IMR-90 (cell line): ENCODE measurements at regions not wholly inside any gene's neighbourhood (a gene's known extent, or its start where the extent isn't known, plus 50 kb on each side); places are given as distances from the start of the nearest gene placed in this dataset.

Experiments
- ATAC-seq: fragments of 200-7000 bp; cut with Tn5 transposase; 2 replicates; pipeline ENCODE4 v1.9.1; 2020; ENCODE audit warnings: low read depth, mild to moderate bottlenecking, moderate library complexity
- BruUV-seq: library from RNA; stranded (reverse); fragments of 400-500 nt; replicated peaks from 2 replicates; lab custom pipeline; 2021; lab: Mats Ljungman, UMichigan
- CTCF ChIA-PET: fragments of 300-600 bp; formaldehyde crosslinking; extraction: SDS; loops from one replicate; lab custom pipeline; 2021; ENCODE audit warnings: antibody characterized with exemption; lab: Yijun Ruan, JAX
- POLR2A ChIA-PET: fragments of 300-600 bp; sonication (Branson Sonifier 250); formaldehyde crosslinking; loops from one replicate; lab custom pipeline; 2022; ENCODE audit warnings: antibody characterized with exemption; ENCODE audit not compliant: unreplicated experiment; lab: Charles Lee
- DNase-seq: peaks from one replicate; pipeline ENCODE4 v3.0.0; 2013
- H2AFZ ChIP-seq: replicated peaks from 2 replicates; pipeline ENCODE3; 2013; ENCODE audit warnings: low read length, mild to moderate bottlenecking; ENCODE audit not compliant: poor library complexity
- H2AK5ac ChIP-seq: 2 replicates; pipeline ENCODE4 v1.6.1; 2013; ENCODE audit warnings: low read depth, low read length, inconsistent platforms
- H2AK9ac ChIP-seq: replicated peaks from 2 replicates; pipeline ENCODE3; 2013; ENCODE audit warnings: mild to moderate bottlenecking, low read depth, low read length, moderate library complexity; ENCODE audit not compliant: poor library complexity
- H2BK120ac ChIP-seq: 2 replicates; pipeline ENCODE4 v1.6.1; 2013; ENCODE audit warnings: low read depth, low read length, inconsistent platforms
- H2BK15ac ChIP-seq: 3 replicates; pipeline ENCODE4 v1.6.1; 2013; ENCODE audit warnings: low read depth, low read length, inconsistent platforms
- H2BK20ac ChIP-seq: 2 replicates; pipeline ENCODE4 v1.6.1; 2013; ENCODE audit warnings: low read depth, mild to moderate bottlenecking, inconsistent platforms, low read length, moderate library complexity
- H2BK5ac ChIP-seq: 2 replicates; pipeline ENCODE4 v1.6.1; 2013; ENCODE audit warnings: mild to moderate bottlenecking, low read depth, low read length, inconsistent platforms; ENCODE audit not compliant: poor library complexity, severe bottlenecking
- H3K14ac ChIP-seq: replicated peaks from 2 replicates; pipeline ENCODE4 v1.6.1; 2013; ENCODE audit warnings: low read depth, low read length, inconsistent platforms
- H3K18ac ChIP-seq: 2 replicates; pipeline ENCODE4 v1.6.1; 2013; ENCODE audit warnings: low read depth, low read length, control low read depth
- H3K23ac ChIP-seq: 2 replicates; pipeline ENCODE4 v1.6.1; 2013; ENCODE audit warnings: low read depth, low read length, inconsistent platforms
- H3K27ac ChIP-seq: 2 replicates; pipeline ENCODE4 v1.5.1; 2013; ENCODE audit warnings: mild to moderate bottlenecking, control low read depth, low read length; ENCODE audit not compliant: insufficient read depth
- H3K27me3 ChIP-seq: 2 replicates; pipeline ENCODE4 v1.6.1; 2013; ENCODE audit warnings: low read length; ENCODE audit not compliant: control insufficient read depth, insufficient read depth
- H3K36me3 ChIP-seq: 2 replicates; pipeline ENCODE4 v1.6.1; 2013; ENCODE audit warnings: low read length, mixed read lengths; ENCODE audit not compliant: control insufficient read depth, insufficient read depth
- H3K4ac ChIP-seq: 2 replicates; pipeline ENCODE4 v1.6.1; 2013; ENCODE audit warnings: low read depth, low read length, inconsistent platforms
- H3K4me1 ChIP-seq: 2 replicates; pipeline ENCODE4 v1.6.1; 2013; ENCODE audit warnings: low read length, mixed read lengths; ENCODE audit not compliant: control insufficient read depth, insufficient read depth
- H3K4me2 ChIP-seq: 2 replicates; pipeline ENCODE4 v1.6.1; 2013; ENCODE audit warnings: low read depth, mild to moderate bottlenecking, control low read depth, low read length, moderate library complexity
- H3K4me3 ChIP-seq: 2 replicates; pipeline ENCODE4 v1.5.1; 2013; ENCODE audit warnings: low read depth, mild to moderate bottlenecking, control low read depth, low read length, moderate library complexity; ENCODE audit not compliant: insufficient read depth
- H3K56ac ChIP-seq: 2 replicates; pipeline ENCODE4 v1.6.1; 2013; ENCODE audit warnings: low read length, inconsistent platforms; ENCODE audit not compliant: insufficient read depth; ENCODE audit errors: extremely low read depth
- H3K79me1 ChIP-seq, 2 experiments: 2 replicates each; pipeline ENCODE4 v1.6.1; 2013; ENCODE audit warnings: low read length in 2 of 2, inconsistent platforms in 1 of 2, low read depth in 1 of 2
- H3K9ac ChIP-seq: 2 replicates; pipeline ENCODE4 v1.6.1; 2013; ENCODE audit warnings: low read depth, low read length, control low read depth
- H3K9me1 ChIP-seq: 2 replicates; pipeline ENCODE4 v1.6.1; 2013; ENCODE audit warnings: low read length, inconsistent platforms; ENCODE audit not compliant: insufficient read depth
- H3K9me3 ChIP-seq: 2 replicates; pipeline ENCODE4 v1.6.1; 2013; ENCODE audit warnings: low read length; ENCODE audit not compliant: control insufficient read depth, insufficient read depth
- H4K20me1 ChIP-seq: 2 replicates; pipeline ENCODE4 v1.6.1; 2013; ENCODE audit warnings: low read length, inconsistent platforms; ENCODE audit not compliant: insufficient read depth
- H4K5ac ChIP-seq: 2 replicates; pipeline ENCODE4 v1.6.1; 2013; ENCODE audit warnings: mild to moderate bottlenecking, low read depth, low read length, control low read depth
- H4K8ac ChIP-seq, 2 experiments: 2 replicates each; pipeline ENCODE4 v1.6.1; 2013; ENCODE audit warnings: low read depth in 2 of 2, low read length in 2 of 2, control low read depth in 1 of 2, inconsistent platforms in 1 of 2
- H4K91ac ChIP-seq: 2 replicates; pipeline ENCODE4 v1.6.1; 2013; ENCODE audit warnings: low read depth, low read length, inconsistent platforms; ENCODE audit not compliant: insufficient read depth
- BHLHE40 ChIP-seq: fragments of 150-350 bp; IDR thresholded peaks from 2 replicates; pipeline ENCODE4 v1.6.1; 2016; ENCODE audit warnings: mild to moderate bottlenecking, low read depth, low read length
- CEBPB ChIP-seq: IDR thresholded peaks from 2 replicates; pipeline ENCODE4 v1.6.1; 2012; ENCODE audit warnings: low read depth, low read length, improper control_type of control experiment
- CHD1 ChIP-seq: IDR thresholded peaks from 2 replicates; pipeline ENCODE4 v1.6.1; 2012; ENCODE audit warnings: low read depth, low read length, improper control_type of control experiment
- FOS ChIP-seq: fragments of 150-350 bp; IDR thresholded peaks from 2 replicates; pipeline ENCODE4 v1.6.1; 2016; ENCODE audit warnings: low read depth, low read length
- MAFK ChIP-seq: IDR thresholded peaks from 2 replicates; pipeline ENCODE4 v1.6.1; 2012; ENCODE audit warnings: low read depth, low read length, improper control_type of control experiment
- MAZ ChIP-seq: IDR thresholded peaks from 2 replicates; pipeline ENCODE4 v1.6.1; 2012; ENCODE audit warnings: low read depth, mild to moderate bottlenecking, low read length, improper control_type of control experiment, moderate library complexity, borderline replicate concordance
- MXI1 ChIP-seq: IDR thresholded peaks from 2 replicates; pipeline ENCODE4 v1.6.1; 2012; ENCODE audit warnings: low read depth, mild to moderate bottlenecking, low read length, moderate library complexity, borderline replicate concordance
- RAD21 ChIP-seq: IDR thresholded peaks from 2 replicates; pipeline ENCODE4 v1.6.1; 2012; ENCODE audit warnings: low read length, improper control_type of control experiment
- RCOR1 ChIP-seq: IDR thresholded peaks from 2 replicates; pipeline ENCODE4 v1.6.1; 2012; ENCODE audit warnings: mild to moderate bottlenecking, low read length, improper control_type of control experiment; ENCODE audit not compliant: insufficient replicate concordance
- RFX5 ChIP-seq: IDR thresholded peaks from 2 replicates; pipeline ENCODE4 v1.8.0; 2012; ENCODE audit warnings: low read depth, mild to moderate bottlenecking, low read length, moderate library complexity
- SMC3 ChIP-seq: fragments of 150-350 bp; IDR thresholded peaks from 2 replicates; pipeline ENCODE4 v1.6.1; 2016; ENCODE audit warnings: low read depth, mild to moderate bottlenecking, antibody characterized with exemption, low read length, moderate library complexity
- USF2 ChIP-seq: fragments of 150-350 bp; IDR thresholded peaks from 2 replicates; pipeline ENCODE4 v1.6.1; 2017; ENCODE audit warnings: mild to moderate bottlenecking, antibody characterized with exemption, low read length, low read depth
- WGBS, 2 experiments: methylation state at CpG; one replicate each; pipeline versions ENCODE4 v1.1.5 to v1.1.7; 2013; ENCODE audit warnings: missing lambda C conversion rate in 2 of 2; ENCODE audit not compliant: insufficient read length in 1 of 2; ENCODE audit errors: extremely low coverage in 2 of 2; 5-methylcytosine and 5-hydroxymethylcytosine counted together
- dilution Hi-C: fragments of 300-500 bp; cut with HindIII; formaldehyde crosslinking; loops from one replicate; pipeline ENCODE4 v1.14.3; 2018; ENCODE audit warnings: low sequenced_read_pairs; ENCODE audit not compliant: unreplicated experiment
- in situ Hi-C: fragments of 300-500 bp; cut with MboI; formaldehyde crosslinking; loops from 3 replicates; pipeline ENCODE4 v1.14.3; 2019; ENCODE audit warnings: low sequenced_read_pairs, inconsistent platforms, mixed read lengths
- intact Hi-C: fragments of 100-400 bp; cut with micrococcal nuclease; formaldehyde crosslinking; loops from 2 replicates; pipeline ENCODE4 v1.10.0; 2022

- Histone ChIP-seq H2BK20ac (no peak overlapping the region), H3K9ac (no peak overlapping the region), H3K9me3 (no peaks in the 10 kb centered on the region), H4K20me1 (no peaks in the 10 kb centered on the region), H2BK5ac (no peak overlapping the region), H4K5ac (no peak overlapping the region), H3K27ac (no peak overlapping the region), H4K8ac (no peak overlapping the region), H3K9me1 (no peaks in the 10 kb centered on the region), H2BK120ac (no peak overlapping the region), H3K27me3 (no peaks in the 10 kb centered on the region), H3K4ac (no peak overlapping the region), H2BK15ac (no peak overlapping the region), H4K91ac (no peak overlapping the region), H2AK5ac (no peak overlapping the region), H3K4me3 (no peak overlapping the region), H3K56ac (no peak overlapping the region), H3K79me1 (no peaks in the 10 kb centered on the region), H2AFZ (no peak overlapping the region), H3K4me2 (no peak overlapping the region), H3K36me3 (no peaks in the 10 kb centered on the region), H3K23ac (no peak overlapping the region), H3K4me1 (no peaks in the 10 kb centered on the region), H2AK9ac (no peak overlapping the region), H3K14ac (no peak overlapping the region), H3K18ac (no peak overlapping the region)
- no peak for TF ChIP-seq CHD1
- no peak for TF ChIP-seq RAD21
- TF ChIP-seq RFX5 = no peak
- TF ChIP-seq SMC3 = no peak
- no peak for TF ChIP-seq MAFK
- TF ChIP-seq MXI1 = no peak
- TF ChIP-seq RCOR1 = no peak
- no peak for TF ChIP-seq FOS
- no peak for TF ChIP-seq BHLHE40
- no peak for TF ChIP-seq CEBPB
- no peak for TF ChIP-seq MAZ
- no peak for TF ChIP-seq USF2
- BruUV-seq = no TSS peak
- in situ Hi-C loops = no loop called here
- ChIA-PET CTCF (no interaction called here), POLR2A (no interaction called here)
- DNase-seq = no peak
- dilution Hi-C loops = no loop called here
- intact Hi-C loops = no loop called here
- no CpG with 5 or more reads among the region's 2 CpGs for WGBS, 2 experiments
- no peak for ATAC-seq
These were observed 288.5 kb upstream of the SNX7 start for GRCh38 chr1:98373056-98373455.
